ENCODE measurements at regions not wholly inside any gene's neighbourhood (a gene's known extent, or its start where the extent isn't known, plus 50 kb on each side); places are given as distances from the start of the nearest gene placed in this dataset.

- Histone ChIP-seq H3K4me3 (ENCODE audit: low read length, poor library complexity, severe bottlenecking) (no peak overlapping the region), H3K36me3 (ENCODE audit: insufficient read depth, low read length) (no peaks in the 10 kb centered on the region), H3K9ac (ENCODE audit: low read depth, low read length, poor library complexity, severe bottlenecking) (no peak overlapping the region), H3K79me2 (ENCODE audit: insufficient read depth, low read length) (no peaks in the 10 kb centered on the region), H2AFZ (ENCODE audit: low read length) (no peak overlapping the region), H3K4me1 (ENCODE audit: insufficient read depth, low read length, poor library complexity, severe bottlenecking) (no peaks in the 10 kb centered on the region), H3K4me2 (ENCODE audit: low read depth, low read length, poor library complexity, severe bottlenecking) (no peak overlapping the region), H3K9me3 (ENCODE audit: insufficient read depth, low read depth, low read length) (no peaks in the 10 kb centered on the region), H3F3A (ENCODE audit: low read depth) (no peaks in the 10 kb centered on the region), H4K20me1 (ENCODE audit: insufficient read depth, low read length, poor library complexity, severe bottlenecking) (no peaks in the 10 kb centered on the region), H3K27me3 (ENCODE audit: insufficient read depth, low read length, poor library complexity, severe bottlenecking) (peaks cover 3% of the 10 kb centered on the region), H3K9me2 (replicated peaks; ENCODE audit: low read depth, low read length) (no peaks in the 10 kb centered on the region)
- TF ChIP-seq CTCF (conservative IDR thresholded peaks at IDR 0.05; ENCODE audit: low read length) (no peak), EZH2phosphoT487 (IDR thresholded peaks at IDR 0.05; ENCODE audit: borderline replicate concordance) (no peak)
Measured at GRCh38 chr9:78405461-78405860, 108.5 kb downstream of the PSAT1 start.

GRCh38 chr9:78406146-78406545 lies 109.2 kb downstream of the PSAT1 start:
- Histone ChIP-seq H3K9me3 (ENCODE audit: insufficient read depth, low read depth, low read length) (no peaks in the 10 kb centered on the region), H3F3A (ENCODE audit: low read depth) (no peaks in the 10 kb centered on the region), H4K20me1 (ENCODE audit: insufficient read depth, low read length, poor library complexity, severe bottlenecking) (no peaks in the 10 kb centered on the region), H3K79me2 (ENCODE audit: insufficient read depth, low read length) (no peaks in the 10 kb centered on the region), H3K36me3 (ENCODE audit: insufficient read depth, low read length) (no peaks in the 10 kb centered on the region), H3K9ac (ENCODE audit: low read depth, low read length, poor library complexity, severe bottlenecking) (no peak overlapping the region), H3K4me1 (ENCODE audit: insufficient read depth, low read length, poor library complexity, severe bottlenecking) (no peaks in the 10 kb centered on the region), H3K4me2 (ENCODE audit: low read depth, low read length, poor library complexity, severe bottlenecking) (no peak overlapping the region), H3K4me3 (ENCODE audit: low read length, poor library complexity, severe bottlenecking) (no peak overlapping the region), H3K27me3 (ENCODE audit: insufficient read depth, low read length, poor library complexity, severe bottlenecking) (no peaks in the 10 kb centered on the region), H3K9me2 (replicated peaks; ENCODE audit: low read depth, low read length) (no peaks in the 10 kb centered on the region), H2AFZ (ENCODE audit: low read length) (no peak overlapping the region)
- TF ChIP-seq EZH2phosphoT487 (IDR thresholded peaks at IDR 0.05; ENCODE audit: borderline replicate concordance), result no peak
- TF ChIP-seq CTCF (conservative IDR thresholded peaks at IDR 0.05; ENCODE audit: low read length), result no peak

DNA sequence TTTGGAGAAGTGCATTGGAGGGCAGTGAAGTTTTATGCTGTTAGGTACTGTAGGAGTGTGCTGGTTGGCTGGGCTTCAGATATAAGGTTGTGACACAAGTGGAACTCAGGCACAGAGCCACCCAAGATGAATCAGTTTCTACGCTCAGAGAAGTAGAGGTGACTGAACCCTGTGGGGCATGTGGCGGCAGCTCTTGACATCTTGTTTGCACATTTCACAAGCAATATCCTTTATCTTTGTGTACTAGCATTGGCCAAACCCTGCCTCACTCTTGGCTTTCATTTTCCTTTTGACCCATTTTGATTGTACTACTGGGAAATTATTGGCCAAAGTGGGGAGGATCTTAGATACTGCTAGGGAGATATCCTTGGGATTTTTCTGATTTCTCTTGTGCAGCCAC lies 110.0 kb downstream of the PSAT1 start:
- H3K4me1 ChIP-seq (ENCODE audit: insufficient read depth, low read length, poor library complexity, severe bottlenecking), result no peaks in the 10 kb centered on the region
- H3F3A ChIP-seq (ENCODE audit: low read depth), result no peaks in the 10 kb centered on the region
- TF ChIP-seq CTCF (conservative IDR thresholded peaks at IDR 0.05; ENCODE audit: low read length) (no peak), EZH2phosphoT487 (IDR thresholded peaks at IDR 0.05; ENCODE audit: borderline replicate concordance) (no peak)
- no peak overlapping the region for H3K4me2 ChIP-seq (ENCODE audit: low read depth, low read length, poor library complexity, severe bottlenecking)
- no peaks in the 10 kb centered on the region for H4K20me1 ChIP-seq (ENCODE audit: insufficient read depth, low read length, poor library complexity, severe bottlenecking)
- H3K27me3 ChIP-seq (ENCODE audit: insufficient read depth, low read length, poor library complexity, severe bottlenecking), result no peaks in the 10 kb centered on the region
- H3K79me2 ChIP-seq (ENCODE audit: insufficient read depth, low read length), result no peaks in the 10 kb centered on the region
- H3K36me3 ChIP-seq (ENCODE audit: insufficient read depth, low read length), result no peaks in the 10 kb centered on the region
- no peaks in the 10 kb centered on the region for H3K9me3 ChIP-seq (ENCODE audit: insufficient read depth, low read depth, low read length)
- H3K4me3 ChIP-seq (ENCODE audit: low read length, poor library complexity, severe bottlenecking), result no peak overlapping the region
- H3K9ac ChIP-seq (ENCODE audit: low read depth, low read length, poor library complexity, severe bottlenecking), result no peak overlapping the region
- no peak overlapping the region for H2AFZ ChIP-seq (ENCODE audit: low read length)
- H3K9me2 ChIP-seq (replicated peaks; ENCODE audit: low read depth, low read length), result no peaks in the 10 kb centered on the region
